ENCODE measurements at regions not wholly inside any gene's neighbourhood (a gene's known extent, or its start where the extent isn't known, plus 50 kb on each side); places are given as distances from the start of the nearest gene placed in this dataset.
A peak's percentile ranks its signal among the peaks of the same experiment; 100 is the strongest.

DNA sequence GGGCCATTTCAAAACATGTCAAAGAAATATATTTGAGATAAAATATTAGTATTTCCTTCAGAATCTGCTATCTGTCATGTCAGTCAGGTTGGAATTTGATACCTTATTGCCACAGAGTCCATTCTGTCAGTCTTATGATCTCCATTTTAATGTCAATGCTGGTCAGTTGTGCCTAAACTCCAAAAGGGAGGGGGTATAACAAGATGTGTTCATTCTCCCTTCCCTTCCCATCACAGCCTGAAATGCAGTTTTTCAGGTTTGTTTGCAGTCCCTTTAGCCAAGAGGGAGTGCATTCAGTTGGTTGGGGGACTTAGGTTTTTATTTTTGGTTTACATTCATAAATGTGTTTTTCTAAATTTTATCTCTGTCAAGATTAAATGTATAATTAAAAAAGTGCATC is 59.8 kb upstream of the INHBA start:
- no peak for DNase-seq (ENCODE audit: low read depth)
- H3K4me3 ChIP-seq (replicated peaks; ENCODE audit: low read depth, low read length): no peak overlapping the region
- TF ChIP-seq, protein P1, sequence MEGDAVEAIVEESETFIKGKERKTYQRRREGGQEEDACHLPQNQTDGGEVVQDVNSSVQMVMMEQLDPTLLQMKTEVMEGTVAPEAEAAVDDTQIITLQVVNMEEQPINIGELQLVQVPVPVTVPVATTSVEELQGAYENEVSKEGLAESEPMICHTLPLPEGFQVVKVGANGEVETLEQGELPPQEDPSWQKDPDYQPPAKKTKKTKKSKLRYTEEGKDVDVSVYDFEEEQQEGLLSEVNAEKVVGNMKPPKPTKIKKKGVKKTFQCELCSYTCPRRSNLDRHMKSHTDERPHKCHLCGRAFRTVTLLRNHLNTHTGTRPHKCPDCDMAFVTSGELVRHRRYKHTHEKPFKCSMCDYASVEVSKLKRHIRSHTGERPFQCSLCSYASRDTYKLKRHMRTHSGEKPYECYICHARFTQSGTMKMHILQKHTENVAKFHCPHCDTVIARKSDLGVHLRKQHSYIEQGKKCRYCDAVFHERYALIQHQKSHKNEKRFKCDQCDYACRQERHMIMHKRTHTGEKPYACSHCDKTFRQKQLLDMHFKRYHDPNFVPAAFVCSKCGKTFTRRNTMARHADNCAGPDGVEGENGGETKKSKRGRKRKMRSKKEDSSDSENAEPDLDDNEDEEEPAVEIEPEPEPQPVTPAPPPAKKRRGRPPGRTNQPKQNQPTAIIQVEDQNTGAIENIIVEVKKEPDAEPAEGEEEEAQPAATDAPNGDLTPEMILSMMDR (IDR thresholded peaks at IDR 0.05; ENCODE audit: low read length, missing control alignments): no peak

DNA sequence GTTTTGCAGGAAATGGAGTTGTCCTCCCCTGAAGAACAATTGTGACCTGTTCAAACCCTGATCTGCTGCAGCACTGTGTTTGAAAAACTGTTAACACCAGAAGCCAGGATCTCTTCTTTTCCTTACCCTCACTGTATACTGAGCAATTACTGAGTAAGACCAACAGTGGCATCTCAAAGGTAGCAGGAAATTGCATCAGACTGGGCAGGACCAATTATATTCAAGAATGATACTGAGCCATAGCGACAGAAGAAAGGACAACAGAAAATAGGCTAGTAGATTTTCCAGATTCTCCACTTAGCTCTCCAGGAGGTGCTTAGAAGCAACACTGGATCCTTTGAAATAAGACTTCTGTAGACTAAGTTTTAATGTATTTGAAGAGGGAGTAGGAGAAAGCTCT is 57.4 kb upstream of the INHBA start:
- TF ChIP-seq, protein P1 (IDR thresholded peaks at IDR 0.05; ENCODE audit: low read length, missing control alignments): no peak

DNA sequence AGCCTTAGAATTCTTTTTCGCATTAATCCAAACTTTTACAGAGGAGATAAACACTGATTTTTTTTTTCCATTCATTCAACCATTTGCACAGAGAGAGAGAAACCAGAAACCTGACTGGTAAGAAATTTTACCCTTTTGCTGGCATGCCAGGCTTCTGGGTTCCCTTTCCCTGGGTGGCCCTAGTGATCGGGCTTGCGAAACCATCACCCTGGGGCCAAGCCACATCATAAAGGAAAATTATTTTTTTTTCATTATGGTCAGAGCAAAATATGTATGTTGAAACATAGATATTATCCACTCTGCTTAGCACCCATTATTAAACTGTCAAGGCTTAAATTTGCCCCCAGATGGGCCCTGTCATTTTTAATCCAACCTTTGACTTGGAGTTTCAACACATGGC is 55.4 kb upstream of the INHBA start:
- TF ChIP-seq, protein P1 (IDR thresholded peaks at IDR 0.05; ENCODE audit: low read length, missing control alignments): no peak
- no peak overlapping the region for H3K4me3 ChIP-seq (replicated peaks; ENCODE audit: low read depth, low read length)
- DNase-seq (ENCODE audit: low read depth): no peak

More for the DNA sequence above, 57.4 kb upstream of the INHBA start:
- peak; percentile 11 for DNase-seq (ENCODE audit: low read depth)
- no peak overlapping the region for H3K4me3 ChIP-seq (replicated peaks; ENCODE audit: low read depth, low read length)

DNA sequence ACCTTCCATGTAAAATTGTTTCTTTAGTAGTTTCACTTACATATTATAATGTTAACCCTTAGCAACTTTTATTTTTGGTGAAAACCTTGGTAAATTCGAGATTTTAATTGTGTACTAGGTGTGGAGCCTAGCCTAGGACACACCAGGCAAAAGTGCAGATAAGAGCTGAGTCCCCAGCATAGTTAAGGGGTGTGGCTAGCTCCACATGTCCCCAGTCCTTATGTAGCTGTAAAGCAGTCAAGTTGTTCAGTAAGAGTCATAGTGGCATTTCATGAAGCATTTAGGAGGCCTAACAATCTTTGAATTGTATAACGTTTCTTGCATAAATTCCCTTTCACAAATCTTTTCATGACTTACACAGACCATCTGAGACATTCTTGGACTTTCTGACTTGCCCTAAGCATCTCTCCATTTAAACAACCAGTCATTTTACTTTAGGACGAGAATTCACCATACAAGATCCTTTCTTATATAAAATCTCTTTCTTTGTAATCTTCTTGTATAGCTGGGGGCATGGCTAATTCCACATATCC is 53.8 kb upstream of the INHBA start:
- DNase-seq (ENCODE audit: low read depth): no peak
- H3K4me3 ChIP-seq (replicated peaks; ENCODE audit: low read depth, low read length): no peak overlapping the region
- TF ChIP-seq, protein P1 (IDR thresholded peaks at IDR 0.05; ENCODE audit: low read length, missing control alignments): no peak

DNA sequence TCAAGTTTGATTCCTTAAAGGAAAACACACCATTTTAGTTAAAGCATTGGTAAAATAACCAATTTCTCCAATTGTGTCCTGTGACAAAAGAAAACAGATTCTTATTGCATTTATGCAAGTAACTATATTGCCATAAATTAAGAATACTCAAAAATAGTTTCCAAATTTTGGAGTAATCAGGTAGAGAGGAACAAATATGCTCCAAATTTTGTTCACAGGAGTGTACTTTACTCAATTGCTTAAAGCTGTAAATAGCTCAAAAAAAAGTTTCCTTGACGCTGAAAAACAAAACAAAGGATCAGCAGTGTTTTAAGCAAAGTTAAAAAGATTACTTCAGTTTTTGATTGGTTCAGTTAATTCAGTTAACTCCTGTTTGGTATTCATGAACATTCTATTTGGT is 52.2 kb upstream of the INHBA start:
- H3K4me3 ChIP-seq (replicated peaks; ENCODE audit: low read depth, low read length): no peak overlapping the region
- TF ChIP-seq, protein P1 (IDR thresholded peaks at IDR 0.05; ENCODE audit: low read length, missing control alignments): no peak
- DNase-seq (ENCODE audit: low read depth): no peak

DNA sequence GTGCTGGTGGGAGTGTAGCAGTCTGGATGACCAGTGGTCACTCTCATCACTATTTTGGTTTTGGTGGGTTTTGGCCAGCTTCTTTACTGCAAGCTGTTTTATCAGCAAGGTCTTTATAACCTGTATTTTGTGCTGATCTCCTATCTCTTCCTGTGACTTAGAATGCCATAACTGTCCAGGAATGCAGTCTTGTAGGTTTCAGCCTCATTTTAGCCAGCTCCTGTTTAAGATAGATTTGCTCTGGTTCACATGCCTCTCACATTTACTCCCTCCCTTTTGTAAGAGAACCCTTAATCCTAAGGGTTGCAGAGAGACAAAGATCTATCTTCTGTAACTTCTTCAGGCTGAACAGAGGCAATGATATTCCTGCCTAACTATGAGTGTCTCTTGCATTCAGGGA is 51.2 kb upstream of the INHBA start:
- H3K4me3 ChIP-seq (replicated peaks; ENCODE audit: low read depth, low read length): no peak overlapping the region
- no peak for DNase-seq (ENCODE audit: low read depth)
- TF ChIP-seq, protein P1 (IDR thresholded peaks at IDR 0.05; ENCODE audit: low read length, missing control alignments): no peak

Measured in fibroblast of pulmonary artery (primary cell).